Ectodermal cell (in vitro differentiated cells): ENCODE measurements at regions not wholly inside any gene's neighbourhood (a gene's known extent, or its start where the extent isn't known, plus 50 kb on each side); places are given as distances from the start of the nearest gene placed in this dataset.

Experiments used
- H3K27ac ChIP-seq: 2 replicates; pipeline ENCODE4 v1.7.0; 2013; ENCODE audit warnings: mild to moderate bottlenecking, low read depth, low read length; ENCODE audit not compliant: insufficient read depth, poor library complexity, severe bottlenecking
- H3K27me3 ChIP-seq: 2 replicates; pipeline ENCODE4 v1.7.0; 2013; ENCODE audit warnings: mild to moderate bottlenecking, low read length; ENCODE audit not compliant: insufficient read depth, control insufficient read depth, poor library complexity, severe bottlenecking
- H3K36me3 ChIP-seq: one replicate; pipeline ENCODE4 v1.7.0; 2013; ENCODE audit warnings: low read length; ENCODE audit not compliant: control insufficient read depth, insufficient read depth
- H3K4me1 ChIP-seq: one replicate; pipeline ENCODE4 v1.7.0; 2013; ENCODE audit warnings: low read length; ENCODE audit not compliant: control insufficient read depth, insufficient read depth
- H3K4me3 ChIP-seq: 2 replicates; pipeline ENCODE4 v1.7.0; 2013; ENCODE audit warnings: low read depth, low read length, control low read depth; ENCODE audit not compliant: insufficient read depth
- H3K9me3 ChIP-seq: 2 replicates; pipeline ENCODE4 v1.7.0; 2013; ENCODE audit warnings: mild to moderate bottlenecking, low read length, moderate library complexity; ENCODE audit not compliant: control insufficient read depth
- WGBS, 2 experiments: methylation state at CpG; one replicate each; pipeline ENCODE4 v1.1.7; 2013; ENCODE audit warnings: missing lambda C conversion rate in 2 of 2; 5-methylcytosine and 5-hydroxymethylcytosine counted together

DNA sequence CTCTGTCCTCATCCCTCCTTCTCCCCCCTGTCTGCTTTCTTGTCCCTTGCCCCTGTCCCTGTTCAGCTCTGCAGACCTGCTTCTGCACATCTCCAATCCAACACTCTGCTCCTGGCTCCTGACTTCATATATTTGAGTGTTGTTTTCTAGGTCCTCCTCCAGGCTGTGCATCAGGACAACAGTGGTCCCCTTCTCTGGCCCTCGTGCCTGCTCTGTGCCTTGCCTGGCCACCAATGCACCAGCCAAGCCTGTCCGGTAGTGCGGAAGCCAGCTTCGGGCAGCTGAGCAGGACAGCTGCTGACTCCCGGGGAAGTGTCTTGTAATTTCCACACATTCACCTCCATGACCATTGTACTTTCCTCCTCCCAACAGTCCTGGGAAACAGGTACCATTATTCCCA, 203.4 kb upstream of the RAB4A start:
- no peaks in the 10 kb centered on the region for H3K36me3 ChIP-seq
- whole genome bisulfite sequencing, 2 experiments, result 89 to 95% methylated on average over 5 of the region's 5 CpGs
- H3K4me3 ChIP-seq, result no peak overlapping the region
- no peaks in the 10 kb centered on the region for H3K27me3 ChIP-seq
- H3K27ac ChIP-seq, result no peak overlapping the region
- H3K4me1 ChIP-seq, result peaks cover 11% of the 10 kb centered on the region
- no peaks in the 10 kb centered on the region for H3K9me3 ChIP-seq

DNA sequence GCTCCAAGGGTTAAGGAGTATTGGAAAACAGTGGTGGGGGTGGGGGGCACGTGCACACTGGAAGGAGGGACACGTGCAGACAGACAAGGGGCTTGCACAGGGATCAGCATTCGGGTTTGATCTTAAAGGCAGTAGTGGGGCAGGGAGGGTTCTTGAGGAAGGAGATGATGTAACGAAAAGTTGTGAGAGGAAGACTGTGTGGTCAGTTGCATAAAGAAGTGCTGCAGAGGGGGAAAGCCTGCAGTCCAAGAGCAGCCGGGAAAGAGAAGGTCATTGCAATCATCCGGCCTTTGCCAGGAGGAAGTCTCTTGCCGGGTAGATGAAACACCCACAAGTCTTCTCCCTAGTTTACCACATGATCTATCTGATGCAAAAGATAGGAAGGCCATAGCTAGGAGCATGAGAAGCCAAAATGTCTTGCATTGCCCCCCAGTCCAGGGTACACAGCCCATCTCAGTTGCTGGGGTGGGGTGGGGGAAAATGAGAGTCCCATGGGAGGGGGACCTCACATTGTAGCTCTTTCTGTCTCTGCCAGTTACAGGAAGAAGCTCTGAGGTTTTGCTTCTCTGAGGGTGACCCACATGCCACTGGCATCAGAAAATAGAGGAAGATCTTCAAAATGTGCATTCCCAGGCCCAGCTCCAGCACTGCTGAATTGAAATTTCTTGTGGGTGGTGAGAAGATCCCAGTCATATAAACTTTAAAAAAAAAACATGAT, 202.5 kb upstream of the RAB4A start:
- no peaks in the 10 kb centered on the region for H3K36me3 ChIP-seq
- H3K4me1 ChIP-seq, result peaks cover 2% of the 10 kb centered on the region
- H3K4me3 ChIP-seq, result no peak overlapping the region
- no peaks in the 10 kb centered on the region for H3K9me3 ChIP-seq
- WGBS, 2 experiments, result 88% methylated on average over 7 of the region's 7 CpGs
- H3K27me3 ChIP-seq, result no peaks in the 10 kb centered on the region
- H3K27ac ChIP-seq, result no peak overlapping the region

DNA sequence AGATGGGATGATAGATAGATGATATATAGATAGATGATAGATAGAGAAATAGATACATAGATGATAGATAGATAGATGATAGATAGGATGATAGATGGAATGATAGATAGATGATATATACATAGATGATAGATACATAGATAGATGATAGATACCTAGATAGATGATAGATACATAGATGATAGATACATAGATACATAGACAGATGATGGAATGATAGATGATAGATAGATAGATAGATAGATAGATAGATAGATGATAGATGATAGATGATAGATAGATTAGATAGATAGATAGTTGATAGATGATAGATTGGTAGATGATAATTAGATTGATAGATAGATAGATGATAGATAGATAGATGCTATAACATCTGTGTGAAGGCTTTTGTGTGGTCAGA, 201.7 kb upstream of the RAB4A start:
- H3K27ac ChIP-seq, result no peak overlapping the region
- H3K4me3 ChIP-seq, result no peak overlapping the region
- H3K36me3 ChIP-seq, result no peaks in the 10 kb centered on the region
- no peaks in the 10 kb centered on the region for H3K27me3 ChIP-seq
- no peaks in the 10 kb centered on the region for H3K4me1 ChIP-seq
- no peaks in the 10 kb centered on the region for H3K9me3 ChIP-seq

DNA sequence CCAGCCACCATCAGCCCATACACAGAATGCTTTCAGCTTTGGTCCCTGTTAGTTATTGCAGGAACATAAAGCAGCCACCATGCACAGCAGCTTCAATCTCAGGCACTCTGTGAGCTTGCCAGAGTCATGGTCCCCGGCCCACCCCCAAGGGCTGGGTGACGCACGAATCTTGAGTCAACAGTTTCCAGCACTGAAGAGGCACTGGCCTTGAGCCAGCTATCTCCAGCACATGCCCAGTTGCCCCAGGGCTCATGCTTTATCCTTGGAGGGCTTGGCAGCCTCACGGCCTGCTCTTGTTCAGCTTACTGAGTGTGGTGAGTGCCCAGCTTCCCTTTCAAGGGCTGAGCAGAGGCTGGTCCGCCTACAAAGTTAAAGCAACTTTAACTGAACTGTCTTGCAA, 200.7 kb upstream of the RAB4A start:
- H3K4me1 ChIP-seq, result peaks cover 2% of the 10 kb centered on the region
- no peaks in the 10 kb centered on the region for H3K27me3 ChIP-seq
- H3K27ac ChIP-seq, result no peak overlapping the region
- 82 to 83% methylated on average over 5 of the region's 5 CpGs for WGBS, 2 experiments
- H3K9me3 ChIP-seq, result no peaks in the 10 kb centered on the region
- no peak overlapping the region for H3K4me3 ChIP-seq
- H3K36me3 ChIP-seq, result no peaks in the 10 kb centered on the region

DNA sequence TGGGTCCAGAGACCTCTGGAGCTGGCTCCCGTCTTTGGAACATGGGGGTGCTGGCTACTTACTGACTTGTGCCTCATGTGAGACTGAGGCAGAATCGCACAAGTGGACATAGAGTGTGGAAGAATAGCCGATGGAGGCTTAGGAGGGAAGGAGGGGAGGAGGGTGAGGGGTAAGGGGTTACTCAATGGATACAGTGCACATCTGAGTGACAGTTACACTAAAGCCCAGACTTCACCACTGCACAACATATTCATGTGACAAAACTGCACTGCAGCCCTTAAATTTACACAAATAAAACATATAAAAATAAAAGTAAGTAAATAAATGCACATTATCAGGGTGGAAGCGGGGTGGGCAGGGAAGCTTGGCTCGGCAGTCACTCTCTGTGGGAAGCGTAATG, 197.7 kb upstream of the RAB4A start:
- H3K27ac ChIP-seq, result no peak overlapping the region
- H3K36me3 ChIP-seq, result no peaks in the 10 kb centered on the region
- H3K4me1 ChIP-seq, result peaks cover 16% of the 10 kb centered on the region
- H3K27me3 ChIP-seq, result no peaks in the 10 kb centered on the region
- 95 to 98% methylated on average over 6 of the region's 6 CpGs for WGBS, 2 experiments
- H3K4me3 ChIP-seq, result no peak overlapping the region
- no peaks in the 10 kb centered on the region for H3K9me3 ChIP-seq

DNA sequence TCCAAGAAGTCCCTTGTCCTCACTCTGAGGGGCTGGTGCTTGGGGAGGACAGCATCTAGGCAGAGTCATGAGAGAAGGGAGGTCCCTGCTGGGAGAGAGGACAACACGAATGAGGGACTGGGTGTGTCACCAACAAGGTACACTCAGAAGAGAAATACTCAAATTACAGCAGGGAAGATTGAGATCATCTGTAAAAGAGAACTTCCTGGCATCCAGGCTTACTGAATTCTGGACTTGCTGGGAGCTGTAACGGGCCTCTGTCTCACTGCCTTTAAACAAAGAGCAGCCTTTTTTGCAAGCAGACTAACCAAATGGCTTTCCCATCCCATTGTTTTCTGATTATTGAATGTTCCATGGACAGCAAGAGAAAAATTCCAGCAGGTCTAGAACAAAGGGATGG, 195.7 kb upstream of the RAB4A start:
- WGBS, 2 experiments, result 60 to 81% methylated on average over 2 of the region's 2 CpGs
- no peaks in the 10 kb centered on the region for H3K27me3 ChIP-seq

DNA sequence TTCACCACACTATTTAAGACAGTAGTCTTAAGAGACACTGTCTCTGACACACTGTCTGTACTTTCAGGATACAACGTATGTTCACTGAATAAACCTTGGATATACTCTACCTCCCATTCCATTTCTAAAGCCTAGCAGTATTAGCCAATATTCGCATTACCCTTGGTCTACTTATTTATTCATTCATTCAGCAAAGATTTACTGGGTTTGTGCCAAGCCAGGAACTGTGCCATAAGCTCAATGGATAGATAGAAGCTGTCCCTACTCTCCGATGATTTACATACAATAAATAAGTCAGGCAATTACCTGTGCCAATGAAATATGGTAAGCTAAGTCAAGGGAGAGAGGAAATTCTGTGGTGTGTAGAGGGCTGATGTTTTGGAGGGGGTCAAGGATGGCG, 195.2 kb upstream of the RAB4A start:
- Histone ChIP-seq H3K27ac (no peak overlapping the region), H3K9me3 (no peaks in the 10 kb centered on the region), H3K36me3 (no peaks in the 10 kb centered on the region), H3K27me3 (no peaks in the 10 kb centered on the region), H3K4me3 (no peak overlapping the region), H3K4me1 (peaks cover 16% of the 10 kb centered on the region)
- 93 to 96% methylated on average over 3 to 4 of the region's 4 CpGs for WGBS, 2 experiments

More for the DNA sequence above, 195.7 kb upstream of the RAB4A start:
- H3K36me3 ChIP-seq, result no peaks in the 10 kb centered on the region
- H3K27ac ChIP-seq, result no peak overlapping the region
- H3K4me1 ChIP-seq, result peaks cover 16% of the 10 kb centered on the region
- no peak overlapping the region for H3K4me3 ChIP-seq
- no peaks in the 10 kb centered on the region for H3K9me3 ChIP-seq

DNA sequence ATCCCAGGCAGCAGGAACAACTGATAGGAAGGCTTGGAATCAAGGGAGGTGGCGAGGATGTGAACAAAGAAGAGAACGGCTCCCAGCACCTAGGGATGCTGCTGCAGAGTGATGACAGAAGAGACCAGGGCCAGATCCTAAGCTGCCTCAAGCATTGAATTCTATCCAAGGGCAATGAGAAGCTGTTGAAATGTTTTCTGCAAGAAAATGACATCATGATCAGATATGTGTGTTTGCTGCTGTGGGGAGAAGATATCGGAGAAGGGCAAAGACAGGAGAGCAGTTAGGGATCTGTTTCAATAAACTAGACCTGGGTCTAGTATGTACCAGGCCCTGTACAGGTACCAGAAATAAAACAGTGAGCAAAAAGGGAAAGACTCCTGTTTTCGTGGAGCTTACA, 194.7 kb upstream of the RAB4A start:
- no peaks in the 10 kb centered on the region for H3K27me3 ChIP-seq
- H3K36me3 ChIP-seq, result no peaks in the 10 kb centered on the region
- no peak overlapping the region for H3K4me3 ChIP-seq
- 93% methylated on average over 4 of the region's 4 CpGs for WGBS, 2 experiments
- H3K27ac ChIP-seq, result no peak overlapping the region
- H3K4me1 ChIP-seq, result peaks cover 16% of the 10 kb centered on the region
- H3K9me3 ChIP-seq, result no peaks in the 10 kb centered on the region

DNA sequence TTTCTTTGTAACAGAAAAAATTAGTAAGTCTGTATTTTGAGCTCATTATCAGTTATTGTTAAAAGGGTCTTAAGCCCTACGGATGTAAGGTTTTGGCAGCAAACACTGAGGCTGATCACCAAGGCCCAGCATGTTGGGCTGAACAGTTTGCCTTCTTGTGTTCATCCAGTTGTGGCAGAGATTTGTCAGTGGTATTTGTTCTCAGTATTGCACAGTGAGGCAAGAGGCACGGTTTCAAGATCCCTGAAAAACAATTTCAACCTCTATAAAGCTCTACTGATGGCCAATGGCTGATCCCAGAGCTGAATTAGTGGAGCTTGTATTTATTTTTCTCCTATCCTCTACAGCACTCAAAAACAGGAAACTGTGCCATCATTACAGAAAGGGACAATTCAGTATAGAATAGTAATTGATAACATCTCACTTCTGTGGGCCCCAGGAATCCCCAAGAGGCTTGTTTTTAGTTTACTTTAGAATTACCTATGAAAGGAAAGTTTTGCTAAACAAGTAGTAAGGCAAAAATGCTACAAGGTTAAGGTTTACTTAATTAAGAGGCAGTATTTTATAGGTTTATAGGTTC, 191.8 kb upstream of the RAB4A start:
- WGBS, 2 experiments, result 88 to 91% methylated on average over 2 of the region's 2 CpGs
- no peak overlapping the region for H3K27ac ChIP-seq
- H3K4me3 ChIP-seq, result no peak overlapping the region
- H3K4me1 ChIP-seq, result peaks cover 16% of the 10 kb centered on the region
- no peaks in the 10 kb centered on the region for H3K27me3 ChIP-seq
- H3K36me3 ChIP-seq, result no peaks in the 10 kb centered on the region
- H3K9me3 ChIP-seq, result no peaks in the 10 kb centered on the region

DNA sequence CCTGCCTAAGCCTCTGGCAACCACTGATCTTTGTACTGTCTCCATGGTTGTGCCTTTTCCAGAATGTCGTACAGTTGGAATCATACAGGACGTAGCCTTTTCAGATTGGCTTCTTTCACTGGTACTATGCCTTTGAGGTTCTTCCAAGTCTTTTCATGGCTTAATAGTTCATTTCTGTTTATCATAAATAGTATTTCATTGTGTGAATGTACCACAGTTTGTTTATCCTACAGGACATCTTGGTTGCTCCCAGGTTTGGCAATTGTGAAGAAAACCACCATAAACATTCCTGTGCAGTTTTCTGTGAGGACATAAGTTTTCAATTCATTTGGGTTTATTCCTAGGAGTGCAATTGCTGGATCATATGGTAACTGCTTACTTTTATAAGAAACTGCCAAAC, 190.6 kb upstream of the RAB4A start:
- H3K4me3 ChIP-seq, result no peak overlapping the region
- no peaks in the 10 kb centered on the region for H3K36me3 ChIP-seq
- WGBS, 2 experiments, result 96 to 97% methylated on average over 2 of the region's 2 CpGs
- peaks cover 11% of the 10 kb centered on the region for H3K4me1 ChIP-seq
- H3K27me3 ChIP-seq, result no peaks in the 10 kb centered on the region
- H3K9me3 ChIP-seq, result no peaks in the 10 kb centered on the region
- H3K27ac ChIP-seq, result no peak overlapping the region
